HG02981 (cell line): ENCODE measurements at regions not wholly inside any gene's neighbourhood (a gene's known extent, or its start where the extent isn't known, plus 50 kb on each side); places are given as distances from the start of the nearest gene placed in this dataset.
"Not testable (repeated sequence)": the region's sequence is repeated elsewhere in the genome, so short reads cannot be mapped to it uniquely, and the experiment has no call there.

Experiments
- ATAC-seq: cut with Tn5 transposase; IDR thresholded peaks from one replicate; pipeline ENCODE4 v1.9.1; 2021; ENCODE audit warnings: mild to moderate bottlenecking, moderate library complexity; ENCODE audit not compliant: unreplicated experiment

GRCh38 chr1:83058327-83058726 is 940.6 kb downstream of the TTLL7 start:
- ATAC-seq, result no peak

GRCh38 chr1:83055391-83056170 is 943.4 kb downstream of the TTLL7 start:
- ATAC-seq, result no peak

- no peak for ATAC-seq
These were observed 945.5 kb downstream of the TTLL7 start for GRCh38 chr1:83053446-83053845.

GRCh38 chr1:83052865-83053264 is 946.1 kb downstream of the TTLL7 start:
- no peak for ATAC-seq

GRCh38 chr1:83051053-83051452 is 947.9 kb downstream of the TTLL7 start:
- not testable (repeated sequence) for ATAC-seq

GRCh38 chr1:83043244-83043643 is 955.7 kb downstream of the TTLL7 start:
- ATAC-seq, result no peak

DNA sequence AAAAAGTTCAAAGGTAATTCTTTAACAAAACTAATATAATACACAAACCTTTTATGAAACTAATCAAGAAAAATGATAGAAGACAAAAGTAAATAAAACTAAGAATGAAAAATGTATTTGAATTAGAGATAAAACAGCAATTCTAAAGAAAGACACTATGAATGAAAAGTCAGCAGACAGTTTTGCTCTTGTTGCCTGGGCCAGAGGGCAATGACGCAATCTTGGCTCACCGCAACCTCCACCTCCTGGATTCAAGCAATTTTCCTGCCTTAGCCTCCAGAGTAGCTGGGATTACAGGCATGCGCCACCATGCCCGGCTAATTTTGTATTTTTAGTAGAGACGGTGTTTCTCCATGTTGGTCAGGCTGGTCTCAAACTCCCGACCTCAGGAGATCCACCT is 959.8 kb downstream of the TTLL7 start:
- not testable (repeated sequence) for ATAC-seq

- ATAC-seq, result no peak
These were observed 964.1 kb downstream of the TTLL7 start for GRCh38 chr1:83034851-83035250.

GRCh38 chr1:83033682-83034081 is 965.2 kb downstream of the TTLL7 start:
- ATAC-seq, result no peak

GRCh38 chr1:83029916-83030315 is 969.0 kb downstream of the TTLL7 start:
- ATAC-seq, result no peak

- no peak for ATAC-seq
These were observed 969.9 kb downstream of the TTLL7 start for GRCh38 chr1:83029050-83029449.

- no peak for ATAC-seq
These were observed 970.5 kb downstream of the TTLL7 start for GRCh38 chr1:83028467-83028866.

GRCh38 chr1:83027511-83027910 is 971.4 kb downstream of the TTLL7 start:
- ATAC-seq, result no peak

DNA sequence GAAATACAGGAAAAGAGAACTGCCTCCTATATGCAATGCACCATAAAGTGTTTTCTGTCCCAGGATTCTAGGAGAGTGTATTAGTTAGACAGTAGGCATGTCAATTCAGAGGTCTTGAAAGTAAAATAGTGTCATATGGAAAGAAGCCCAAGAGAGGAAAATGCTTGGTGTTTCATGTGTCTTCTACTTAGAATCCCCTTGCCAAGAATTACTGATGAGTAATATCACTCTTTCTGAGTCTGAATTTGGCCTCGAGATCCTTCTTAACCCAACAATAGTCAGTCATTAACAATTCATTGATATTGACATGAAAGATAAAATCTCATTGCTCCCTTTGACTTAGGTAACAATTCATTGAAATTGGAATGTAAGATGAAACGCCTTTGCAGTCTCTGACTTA is 972.2 kb downstream of the TTLL7 start:
- ATAC-seq, result no peak

GRCh38 chr1:83024251-83024767 is 974.6 kb downstream of the TTLL7 start:
- no peak for ATAC-seq

DNA sequence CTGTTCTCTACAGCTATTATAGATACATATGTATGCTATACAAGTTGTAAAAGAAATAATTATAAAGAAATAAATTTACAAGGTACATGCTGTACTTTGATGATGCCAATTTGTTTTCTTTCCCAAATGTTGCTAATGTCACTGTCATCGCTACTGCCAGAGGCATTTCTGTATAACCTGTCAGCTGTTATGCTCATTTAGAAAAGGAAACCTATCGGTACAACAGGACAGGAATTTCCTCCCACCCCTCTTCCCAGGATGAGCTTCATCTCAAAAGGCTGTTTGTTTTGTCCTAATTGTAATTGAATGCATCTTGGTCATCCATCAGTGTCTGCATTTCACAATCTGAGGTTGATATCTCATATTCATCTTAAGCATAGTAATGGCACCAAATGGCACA is 975.7 kb downstream of the TTLL7 start:
- ATAC-seq, result no peak

- ATAC-seq, result no peak
These were observed 976.7 kb downstream of the TTLL7 start for GRCh38 chr1:83022206-83022605.

DNA sequence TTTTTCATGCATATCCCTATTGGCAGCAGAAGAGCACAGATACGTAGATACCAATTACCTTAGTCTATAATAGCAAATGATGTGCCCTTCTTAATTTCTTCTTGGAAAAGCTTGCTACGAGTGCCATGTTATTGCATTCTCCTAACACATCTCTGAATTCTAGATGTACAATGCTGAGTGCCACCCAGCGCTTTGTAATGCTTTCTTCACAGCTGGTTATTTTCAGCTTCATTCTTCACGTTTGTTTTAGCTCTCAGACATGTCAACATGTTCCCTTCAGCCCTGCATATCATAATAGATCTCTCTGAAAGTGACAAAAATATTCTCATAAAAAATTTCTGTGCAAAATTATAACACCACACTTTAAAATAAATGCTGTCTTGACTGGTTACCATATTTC is 981.2 kb downstream of the TTLL7 start:
- ATAC-seq, result no peak

DNA sequence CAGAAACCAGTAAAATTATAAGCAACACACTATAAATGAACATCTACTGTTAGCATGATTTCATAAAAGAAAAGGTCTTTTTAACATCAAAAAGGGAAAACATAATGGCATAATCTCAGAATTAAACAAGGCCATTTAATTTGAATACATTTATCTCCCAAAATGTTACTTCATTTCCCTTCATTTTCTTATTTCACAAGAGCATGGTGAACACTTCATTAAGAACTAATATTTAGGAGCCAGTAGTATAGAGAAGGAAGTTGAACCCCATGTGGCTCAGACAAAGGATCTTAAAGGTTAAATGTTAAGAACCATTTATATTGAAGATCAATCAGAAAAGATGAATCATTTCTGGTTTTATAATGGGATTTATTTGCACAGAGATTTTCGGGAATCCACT is 981.7 kb downstream of the TTLL7 start:
- ATAC-seq, result no peak

DNA sequence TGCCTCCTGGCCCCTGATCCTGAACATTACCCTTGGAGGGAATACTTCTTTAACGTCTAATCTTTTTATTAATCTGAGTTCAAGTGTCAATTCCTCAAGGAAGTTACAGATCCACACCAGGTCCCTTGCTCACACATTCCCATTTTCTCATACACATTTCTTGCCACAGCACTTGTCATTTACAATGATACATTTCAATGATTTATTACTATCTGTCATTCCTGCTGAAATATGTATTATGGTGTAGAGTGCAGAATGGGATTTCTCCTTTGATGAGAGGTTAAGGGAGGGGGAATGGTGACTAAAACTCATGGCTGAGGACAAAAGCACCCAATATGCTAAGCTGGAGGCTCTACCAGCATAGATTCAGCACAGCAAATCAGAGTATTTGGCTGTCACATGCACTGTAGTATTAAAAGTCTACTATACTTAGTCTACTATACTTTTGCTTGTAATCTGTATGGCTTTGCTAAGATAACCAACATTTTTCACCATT is 982.5 kb downstream of the TTLL7 start:
- ATAC-seq, result no peak

- no peak for ATAC-seq
These were observed 983.8 kb downstream of the TTLL7 start for GRCh38 chr1:83015163-83015562.

DNA sequence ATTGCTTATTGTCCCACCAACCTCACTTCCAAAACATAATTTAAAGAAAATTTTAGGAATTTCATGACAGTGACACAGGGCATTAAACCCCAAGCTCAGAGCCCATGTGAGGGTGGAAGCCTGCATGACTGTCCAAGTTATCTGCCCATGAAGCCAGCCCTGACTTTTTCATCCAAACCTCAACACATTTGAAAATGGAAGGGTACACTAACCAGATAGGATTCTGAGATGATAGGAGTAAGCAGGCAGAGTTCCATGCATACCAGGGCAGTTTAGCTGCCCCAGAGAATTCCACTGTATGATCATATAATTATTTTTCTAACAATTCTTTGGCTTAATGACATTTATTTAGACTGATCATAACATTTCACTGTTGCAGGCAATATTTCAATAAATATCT is 986.0 kb downstream of the TTLL7 start:
- ATAC-seq, result no peak

- ATAC-seq, result no peak
These were observed 987.7 kb downstream of the TTLL7 start for GRCh38 chr1:83011265-83011664.
